GM18909 (cell line): ENCODE measurements at regions not wholly inside any gene's neighbourhood (a gene's known extent, or its start where the extent isn't known, plus 50 kb on each side); places are given as distances from the start of the nearest gene placed in this dataset.
"Not testable (repeated sequence)": the region's sequence is repeated elsewhere in the genome, so short reads cannot be mapped to it uniquely, and the experiment has no call there.

Source experiments
- ATAC-seq: cut with Tn5 transposase; IDR thresholded peaks from one replicate; pipeline ENCODE4 v1.9.1; 2021; ENCODE audit warnings: mild to moderate bottlenecking; ENCODE audit not compliant: unreplicated experiment, poor library complexity

GRCh38 chr17:74118504-74118903 is 85.0 kb upstream of the RPL38 start:
- ATAC-seq: no peak

- ATAC-seq: no peak
Measured at GRCh38 chr17:74119049-74119580, 84.4 kb upstream of the RPL38 start.

- no peak for ATAC-seq
Measured at GRCh38 chr17:74119965-74120364, 83.5 kb upstream of the RPL38 start.

GRCh38 chr17:74123350-74123749 is 80.1 kb upstream of the RPL38 start:
- no peak for ATAC-seq

GRCh38 chr17:74123866-74124444 is 79.5 kb upstream of the RPL38 start:
- no peak for ATAC-seq

GRCh38 chr17:74125156-74125555 is 78.3 kb upstream of the RPL38 start:
- no peak for ATAC-seq

- ATAC-seq: no peak
Measured at GRCh38 chr17:74126179-74126900, 77.1 kb upstream of the RPL38 start.

GRCh38 chr17:74126959-74127358 is 76.5 kb upstream of the RPL38 start:
- ATAC-seq: no peak

- no peak for ATAC-seq
Measured at GRCh38 chr17:74128456-74129211, 74.8 kb upstream of the RPL38 start.

- ATAC-seq: not testable (repeated sequence)
Measured at GRCh38 chr17:74129800-74130199, 73.7 kb upstream of the RPL38 start.

GRCh38 chr17:74130276-74130675 is 73.2 kb upstream of the RPL38 start:
- no peak for ATAC-seq

GRCh38 chr17:74130841-74131240 is 72.6 kb upstream of the RPL38 start:
- no peak for ATAC-seq

- no peak for ATAC-seq
Measured at GRCh38 chr17:74132354-74132753, 71.1 kb upstream of the RPL38 start.

- no peak for ATAC-seq
Measured at GRCh38 chr17:74133740-74134139, 69.7 kb upstream of the RPL38 start.

- not testable (repeated sequence) for ATAC-seq
Measured at GRCh38 chr17:74134234-74134633, 69.2 kb upstream of the RPL38 start.

- no peak for ATAC-seq
Measured at GRCh38 chr17:74134991-74135390, 68.5 kb upstream of the RPL38 start.

GRCh38 chr17:74135391-74136167 is 67.9 kb upstream of the RPL38 start:
- ATAC-seq: no peak

- no peak for ATAC-seq
Measured at GRCh38 chr17:74137416-74137815, 66.1 kb upstream of the RPL38 start.

- no peak for ATAC-seq
Measured at GRCh38 chr17:74139120-74139519, 64.4 kb upstream of the RPL38 start.

GRCh38 chr17:74140282-74140681 is 63.2 kb upstream of the RPL38 start:
- no peak for ATAC-seq
